Inflammatory macrophage treated with lipopolysaccharide for 4 hours (primary cell): ENCODE measurements at regions not wholly inside any gene's neighbourhood (a gene's known extent, or its start where the extent isn't known, plus 50 kb on each side); places are given as distances from the start of the nearest gene placed in this dataset.

ENCODE experiments used
- DNase-seq: peaks from one replicate; pipeline ENCODE4 v3.0.0-alpha.2; 2020

DNA sequence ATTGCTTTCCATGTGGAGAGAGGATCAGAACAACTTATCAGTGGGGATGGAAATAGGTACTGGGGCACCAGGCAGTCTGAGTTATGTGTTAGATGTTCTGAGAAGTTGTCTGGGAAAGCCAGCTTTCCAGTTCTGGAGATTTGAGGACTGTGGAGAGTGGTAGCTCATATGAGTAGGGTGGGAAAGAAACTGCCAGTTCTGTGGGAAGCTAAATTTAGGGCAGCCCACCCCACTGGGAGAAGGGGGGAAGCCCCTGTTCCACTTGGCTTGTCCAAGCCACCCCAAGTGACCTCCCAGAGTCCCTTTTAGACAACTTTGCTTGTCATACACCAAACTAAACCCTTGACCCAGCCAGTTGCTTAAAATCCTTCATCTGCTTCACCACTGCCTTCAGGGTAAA is 189.5 kb downstream of the REEP3 start:
- DNase-seq = no peak

DNA sequence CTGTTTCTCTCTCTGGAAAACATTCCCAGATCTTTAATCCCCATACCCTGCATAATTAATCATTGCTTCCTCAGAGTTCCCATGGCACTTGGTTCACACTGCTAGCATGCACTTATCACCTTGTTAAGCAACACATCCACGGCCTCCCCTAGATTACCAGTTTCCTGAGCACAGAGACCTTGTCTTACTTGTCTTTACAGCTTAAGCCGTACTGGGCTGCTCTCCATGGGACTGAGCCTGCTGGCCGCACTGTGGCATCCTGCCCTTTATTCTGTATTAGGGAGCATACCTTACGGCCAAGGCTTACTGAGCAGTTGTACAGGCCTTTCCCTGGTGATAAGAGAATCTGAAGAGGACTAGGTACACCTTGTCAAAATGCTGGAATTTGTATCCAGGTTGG is 190.2 kb downstream of the REEP3 start:
- no peak for DNase-seq

DNA sequence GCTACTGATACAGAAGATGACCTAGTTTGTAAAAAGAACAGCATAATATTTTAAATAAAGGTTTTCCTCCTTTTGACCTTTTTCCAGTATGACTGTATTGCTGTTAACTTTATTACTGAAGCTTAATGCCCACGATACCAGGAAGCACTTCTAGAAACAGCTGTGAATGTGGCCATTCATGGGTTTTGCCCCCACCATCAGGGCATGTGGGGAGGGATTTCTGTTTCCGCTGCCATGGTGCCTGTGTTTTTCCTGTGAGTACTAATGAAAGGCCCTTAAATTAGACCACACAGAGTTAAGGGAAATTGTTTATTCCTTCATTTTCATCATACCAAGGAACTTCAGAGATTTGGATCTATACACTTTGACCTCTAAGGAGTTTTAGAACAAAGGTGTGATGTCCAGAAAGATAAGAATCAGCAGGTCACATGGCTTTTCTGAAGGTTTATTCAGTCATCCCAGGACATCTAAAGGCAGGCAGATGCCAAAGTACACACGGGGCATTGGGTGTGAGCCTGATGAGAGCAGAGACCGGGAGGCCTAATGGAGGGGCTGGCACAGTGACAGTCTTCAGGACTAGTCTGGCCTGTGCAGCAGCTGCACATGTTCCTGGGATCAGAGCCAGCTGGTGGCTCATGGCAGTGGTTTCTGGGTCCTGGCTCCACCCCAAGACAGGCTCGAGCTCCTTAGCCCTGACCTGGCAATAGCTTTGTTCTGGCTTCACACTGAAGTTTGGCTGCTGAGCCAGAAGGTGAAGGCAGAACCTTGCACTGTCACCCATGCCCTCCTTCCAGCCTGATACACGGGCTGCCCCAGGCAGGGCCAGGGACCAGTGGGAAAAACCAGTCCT is 190.9 kb downstream of the REEP3 start:
- DNase-seq = no peak

DNA sequence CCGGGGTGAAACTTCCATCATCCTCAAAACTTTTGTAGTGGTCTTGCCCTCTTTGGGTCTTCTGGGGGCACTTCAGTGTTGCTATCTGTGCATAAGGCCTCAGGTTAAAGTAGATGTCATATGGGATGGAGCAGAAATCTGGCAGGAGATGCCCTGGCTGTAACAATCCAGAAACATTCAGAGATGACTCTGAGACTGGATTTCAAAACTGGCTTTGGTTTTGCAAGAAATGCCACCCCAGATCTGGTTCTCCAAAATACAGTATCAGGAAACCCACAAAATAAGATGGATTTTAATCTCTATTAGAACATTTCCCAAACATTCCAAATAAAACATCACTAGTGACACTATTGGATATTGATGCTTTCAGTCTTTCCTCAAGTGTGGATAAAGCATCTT is 191.5 kb downstream of the REEP3 start:
- DNase-seq = peak; percentile 33

DNA sequence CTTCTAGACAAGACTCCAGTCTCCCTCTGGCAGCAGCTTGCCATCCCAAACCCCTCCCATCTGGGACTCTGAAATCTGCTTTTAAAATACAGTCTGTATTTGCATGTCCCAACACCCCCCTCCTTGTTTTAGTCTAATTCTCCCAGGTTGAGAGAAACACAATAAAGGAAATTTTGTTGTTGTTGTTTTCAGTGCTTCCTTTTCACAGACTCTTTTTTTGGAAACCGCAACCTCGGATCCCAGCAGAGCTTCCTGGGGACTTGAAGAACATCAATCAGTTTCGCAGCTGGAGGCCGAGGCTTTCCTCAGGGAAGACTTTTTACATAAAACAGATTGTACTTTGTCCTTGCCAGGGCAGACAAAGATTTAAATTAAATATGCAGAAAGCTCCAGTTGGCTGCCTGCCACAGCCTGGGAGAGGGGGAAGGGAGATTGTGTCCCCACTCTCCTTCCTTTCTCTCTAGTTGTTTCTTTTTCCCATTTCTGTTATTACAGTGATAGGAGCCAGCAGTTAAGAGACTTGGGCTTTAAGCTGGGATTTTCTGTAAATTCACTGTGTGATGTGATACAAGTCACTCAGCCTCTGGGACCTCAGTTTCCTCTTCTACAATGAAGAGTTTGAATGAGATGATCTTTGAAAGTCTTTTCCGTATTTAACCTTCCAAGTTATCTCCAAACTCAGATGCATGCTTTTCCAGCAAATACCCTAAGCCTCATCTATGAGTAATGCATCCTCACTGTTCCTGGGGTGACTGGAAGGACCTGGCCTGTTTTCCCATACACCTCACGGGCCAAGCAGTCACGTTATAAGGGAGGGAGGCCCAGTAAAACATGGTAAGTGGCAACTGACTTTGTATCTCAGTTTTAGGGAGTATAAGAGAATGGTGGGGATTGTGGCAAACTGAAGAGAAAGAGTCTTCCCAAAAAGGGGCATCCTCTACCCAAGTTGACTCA is 192.3 kb downstream of the REEP3 start:
- DNase-seq = no peak

DNA sequence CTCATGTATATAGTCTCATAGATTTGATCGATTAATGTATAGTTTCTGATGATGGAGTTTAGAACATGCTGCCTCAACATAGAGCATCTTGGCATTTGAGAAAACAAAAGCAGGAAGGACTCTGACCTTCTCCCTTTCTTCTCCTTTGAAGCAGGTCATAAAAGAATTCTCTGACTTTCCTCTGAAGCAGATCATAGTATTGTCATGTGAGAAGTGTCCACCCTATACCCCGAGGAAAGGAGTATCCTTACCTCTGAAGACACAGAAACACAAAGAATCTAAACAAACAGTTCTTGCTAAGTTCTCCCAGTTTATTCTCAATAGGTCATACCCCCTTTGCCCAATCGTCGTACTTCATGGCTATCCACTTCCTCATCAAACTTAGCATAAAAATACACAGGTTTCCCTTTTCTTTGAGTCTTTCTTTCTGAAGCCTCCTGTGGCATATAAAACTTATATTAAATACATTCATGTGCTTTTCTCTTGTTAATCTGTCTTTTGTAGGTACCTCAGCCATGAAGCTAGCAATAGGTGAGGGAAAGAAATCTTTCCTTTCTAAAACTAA is 194.9 kb downstream of the REEP3 start:
- peak; percentile 56 for DNase-seq

DNA sequence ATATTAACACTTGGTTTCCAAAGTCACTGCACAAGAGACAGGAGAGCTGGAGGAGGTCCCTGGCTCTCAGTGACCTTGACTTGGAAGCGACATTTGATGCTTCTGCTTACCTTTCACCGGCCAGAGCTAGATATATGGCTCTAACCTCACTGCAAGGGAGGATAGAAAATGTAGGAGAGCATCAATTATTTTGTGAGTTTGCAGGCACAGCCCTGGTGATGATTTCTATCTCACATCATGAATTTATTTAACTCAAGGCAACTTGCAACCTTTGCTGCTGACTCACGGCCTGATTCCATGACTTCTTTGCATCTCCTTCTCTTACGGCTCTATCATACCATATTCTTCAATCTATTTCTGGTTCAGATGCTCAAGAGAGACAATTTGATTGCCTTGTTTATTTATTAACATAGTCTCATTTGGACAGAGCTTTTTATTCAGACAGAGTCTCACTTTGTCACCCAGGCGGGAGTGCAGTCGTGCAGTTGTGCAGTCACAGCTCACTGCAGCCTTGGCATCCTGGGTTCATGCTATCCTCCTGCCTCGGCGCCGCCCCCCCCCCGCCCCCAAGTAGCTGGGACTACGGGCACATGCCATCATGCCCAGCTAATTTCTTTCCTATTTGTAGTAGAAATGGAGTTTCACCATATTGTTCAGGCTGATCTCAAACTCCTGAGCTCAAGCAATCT is 196.0 kb downstream of the REEP3 start:
- no peak for DNase-seq

DNA sequence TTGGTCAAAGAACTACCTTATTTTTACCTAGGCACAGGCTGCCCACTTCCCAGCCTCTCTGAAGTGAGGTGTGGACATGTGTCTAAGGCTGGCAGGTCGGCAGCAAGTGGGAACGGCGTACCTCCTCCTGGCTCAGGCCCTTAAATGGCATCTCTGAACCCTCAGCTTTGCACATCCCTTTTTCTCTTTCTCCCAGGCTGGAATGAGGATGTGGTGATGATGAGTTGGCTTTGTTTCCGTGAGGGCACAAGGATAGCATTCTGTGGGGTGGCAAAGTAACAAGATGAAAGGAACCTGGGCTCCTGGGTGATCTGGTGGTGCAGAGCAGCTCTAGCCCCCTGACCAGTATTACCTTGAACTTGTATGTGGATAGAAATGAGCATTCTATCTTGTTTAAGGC is 196.8 kb downstream of the REEP3 start:
- DNase-seq = peak; percentile 38

DNA sequence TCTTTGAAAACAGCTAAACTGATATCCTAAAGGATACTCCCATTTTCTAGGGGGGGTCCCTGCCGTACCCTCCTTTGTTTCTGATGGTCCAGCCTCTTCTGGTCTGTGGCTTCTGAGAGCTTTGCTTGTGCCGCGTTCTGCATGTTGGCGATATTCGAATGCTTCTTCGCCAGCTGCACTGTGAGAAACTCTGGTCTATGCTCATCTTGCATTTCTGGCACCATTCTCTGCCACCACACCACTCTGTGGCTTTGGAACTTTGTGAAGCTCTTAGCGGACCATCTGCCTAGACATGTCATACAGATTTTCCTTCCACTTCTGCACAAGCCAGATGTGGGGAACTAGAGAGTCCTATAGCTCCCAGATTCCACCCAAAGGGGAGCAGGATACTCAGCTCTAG is 197.2 kb downstream of the REEP3 start:
- no peak for DNase-seq

DNA sequence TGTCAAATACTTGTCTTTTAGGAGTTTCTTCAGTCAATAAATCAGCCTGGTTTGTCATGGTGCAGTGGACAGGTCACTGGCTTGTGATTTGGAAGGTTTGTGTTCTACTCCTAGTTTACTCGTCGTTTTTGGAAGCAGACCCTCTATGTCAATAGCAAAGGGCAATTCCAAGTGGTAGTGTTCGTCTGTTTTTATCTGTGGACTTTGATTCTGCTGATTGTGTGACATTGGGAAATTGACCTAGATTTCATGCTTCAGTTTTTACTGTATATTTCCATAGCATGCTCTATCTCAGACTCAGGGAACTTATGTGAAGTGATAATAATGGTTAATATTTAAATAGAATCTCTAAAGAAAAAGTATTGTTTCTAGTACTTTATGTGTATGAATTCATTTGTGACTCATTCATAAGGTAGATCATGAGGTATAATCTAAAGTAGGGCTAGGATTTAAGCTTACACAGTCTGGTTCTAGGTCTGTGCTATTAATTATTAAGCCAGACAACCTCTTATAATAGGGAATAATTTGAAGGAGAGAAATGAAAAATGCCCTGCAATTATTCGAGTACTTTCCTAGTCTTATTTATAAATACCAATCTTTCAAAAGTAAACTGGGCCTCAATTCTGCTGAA is 198.1 kb downstream of the REEP3 start:
- DNase-seq = no peak

DNA sequence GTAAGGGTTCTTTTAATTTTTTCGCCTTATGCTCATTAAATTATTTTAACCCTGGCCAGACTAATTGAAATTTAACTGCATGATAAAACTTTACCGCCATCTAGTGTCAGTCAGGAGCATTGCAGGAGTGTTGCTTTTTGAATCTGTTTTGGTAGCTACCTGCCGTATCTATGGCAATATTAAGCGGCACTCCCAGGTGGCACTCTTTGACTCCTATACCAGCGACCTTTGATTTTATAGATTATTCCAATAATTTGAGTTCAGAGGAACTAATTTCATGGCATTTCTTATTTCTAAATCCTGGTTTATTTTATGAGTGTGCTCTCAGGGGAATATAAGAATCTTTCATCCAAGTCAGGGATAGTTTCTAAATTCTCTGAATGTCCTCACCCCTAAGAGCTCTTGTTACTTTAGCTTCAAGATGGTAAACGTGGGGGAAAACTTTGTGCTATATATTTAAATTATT is 198.9 kb downstream of the REEP3 start:
- peak; percentile 44 for DNase-seq

DNA sequence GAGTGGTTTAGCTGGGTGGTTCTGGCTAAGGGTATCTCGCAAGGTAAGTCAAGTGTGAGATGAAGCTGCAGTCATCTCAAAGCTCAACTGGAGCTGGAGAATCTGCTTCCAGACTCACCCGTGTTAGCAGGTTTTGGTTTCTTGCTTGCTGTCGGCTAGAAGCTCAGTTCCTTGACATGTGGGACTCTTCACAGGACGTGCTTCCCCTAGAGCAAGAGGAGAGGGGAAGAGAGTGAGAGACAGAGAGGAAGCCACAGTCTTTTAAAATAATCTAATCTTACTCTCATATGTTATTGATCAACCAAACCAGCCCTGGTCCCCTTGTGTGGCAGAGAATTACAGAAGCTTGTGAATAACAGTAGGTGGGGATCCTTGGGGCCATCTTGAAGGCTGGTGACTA is 199.5 kb downstream of the REEP3 start:
- no peak for DNase-seq

DNA sequence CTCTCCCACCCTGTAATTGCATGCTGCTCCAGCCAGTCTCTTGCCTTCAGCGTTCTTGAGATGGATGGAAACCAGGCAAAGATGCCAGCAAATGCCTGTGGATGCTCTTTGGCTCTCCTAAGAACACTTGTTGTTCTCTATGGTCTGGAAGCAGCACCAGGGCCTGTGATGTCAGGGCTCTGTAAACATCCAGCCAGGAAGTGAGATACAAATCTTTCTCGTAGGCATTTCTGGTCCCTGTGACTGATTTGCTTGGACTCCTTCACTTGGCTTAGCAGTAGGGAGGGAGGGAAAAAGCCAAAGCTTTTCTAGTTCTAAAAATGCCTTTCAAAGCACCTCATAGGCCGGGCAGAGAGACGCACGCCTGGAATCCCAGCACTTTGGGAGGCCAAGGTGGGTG is 201.3 kb downstream of the REEP3 start:
- DNase-seq = no peak

DNA sequence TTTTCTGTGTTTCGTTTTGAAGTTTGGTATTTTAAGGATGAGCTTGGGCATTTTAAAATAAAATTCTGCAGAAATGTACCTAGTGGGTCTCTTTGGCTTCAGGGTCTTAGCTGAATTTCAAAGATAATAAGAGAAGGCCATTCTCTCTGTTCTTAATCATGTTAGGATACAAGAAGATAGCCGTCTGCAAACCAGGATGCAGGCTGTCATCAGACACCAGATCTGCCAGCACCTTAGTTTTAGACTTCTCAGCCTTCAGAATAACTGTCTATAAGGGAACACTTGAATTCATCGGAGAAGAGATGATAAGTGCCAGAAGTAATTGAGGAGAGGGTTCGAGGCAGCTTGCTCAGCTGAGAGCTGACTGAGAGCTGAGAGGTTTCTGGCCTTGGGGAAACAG is 202.1 kb downstream of the REEP3 start:
- no peak for DNase-seq

DNA sequence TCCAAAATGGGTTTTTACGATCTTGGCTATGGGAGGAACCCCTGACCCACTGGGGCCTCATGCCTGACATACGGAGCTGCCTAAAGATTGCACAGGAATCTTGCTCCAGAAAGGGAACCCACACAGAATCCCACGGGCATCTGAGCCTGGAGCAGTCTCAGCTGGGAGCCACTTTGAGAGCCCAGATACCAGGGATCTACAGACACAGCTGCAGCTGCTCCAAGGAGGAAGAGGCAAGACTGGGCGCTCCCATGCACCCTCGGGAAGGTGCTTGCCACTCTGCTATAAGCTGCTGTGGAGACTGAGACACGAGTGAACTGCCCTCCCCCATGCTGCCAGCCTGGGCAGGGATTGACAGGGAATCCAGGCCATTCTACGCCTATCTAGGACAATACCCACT is 202.5 kb downstream of the REEP3 start:
- DNase-seq = no peak

DNA sequence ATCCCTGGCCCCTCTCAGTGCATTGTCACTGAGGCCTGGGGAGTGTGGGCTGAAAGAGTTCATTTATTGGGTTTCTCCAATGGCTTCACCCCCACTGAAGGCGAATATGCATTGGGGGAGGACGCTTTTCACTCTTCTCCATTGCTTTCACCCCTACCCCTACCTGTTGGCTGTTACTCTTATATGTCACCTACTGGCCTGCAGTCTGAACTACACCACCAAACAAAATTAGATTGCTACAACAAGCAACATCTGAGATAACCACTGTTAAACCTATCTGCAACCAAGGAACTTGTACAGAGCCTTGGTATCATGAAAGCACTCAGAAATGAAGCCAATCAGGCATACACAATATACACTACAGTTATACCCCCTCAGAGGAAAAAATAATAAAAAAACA is 203.7 kb downstream of the REEP3 start:
- no peak for DNase-seq

DNA sequence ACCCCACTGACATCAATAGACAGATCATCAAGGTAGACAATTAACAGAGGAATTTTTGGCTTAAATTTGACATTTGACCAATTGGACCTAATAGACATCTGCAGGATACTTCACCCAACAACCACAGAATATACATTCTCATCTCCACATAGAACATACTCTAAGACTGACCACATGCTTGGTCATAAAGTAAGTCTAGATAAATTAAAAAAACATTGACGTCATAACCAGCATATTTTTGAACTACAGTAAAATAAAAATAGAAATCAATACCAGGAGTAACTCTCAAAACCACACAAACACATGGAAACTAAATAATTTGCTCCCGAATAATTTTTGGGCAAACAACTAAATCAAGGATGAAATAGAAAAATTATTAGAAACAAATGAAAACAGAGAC is 205.7 kb downstream of the REEP3 start:
- no peak for DNase-seq

DNA sequence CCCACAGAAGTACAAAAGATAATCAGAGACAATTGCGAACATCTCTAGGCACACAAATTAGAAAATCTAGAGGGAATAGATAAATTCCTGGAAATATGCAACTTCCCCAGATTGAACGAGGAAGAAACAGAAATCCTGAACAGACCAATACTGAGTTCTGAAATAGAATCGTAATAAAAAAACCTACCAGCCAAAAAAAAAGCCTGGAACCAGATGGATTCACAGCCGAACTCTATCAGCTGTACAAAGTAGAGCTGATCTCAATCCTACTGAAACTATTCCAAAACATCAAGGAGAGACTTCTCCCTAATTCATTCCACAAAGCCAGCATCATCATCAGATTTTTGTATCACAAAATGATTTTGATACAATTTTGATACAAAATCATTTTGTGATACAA is 206.4 kb downstream of the REEP3 start:
- DNase-seq = no peak

DNA sequence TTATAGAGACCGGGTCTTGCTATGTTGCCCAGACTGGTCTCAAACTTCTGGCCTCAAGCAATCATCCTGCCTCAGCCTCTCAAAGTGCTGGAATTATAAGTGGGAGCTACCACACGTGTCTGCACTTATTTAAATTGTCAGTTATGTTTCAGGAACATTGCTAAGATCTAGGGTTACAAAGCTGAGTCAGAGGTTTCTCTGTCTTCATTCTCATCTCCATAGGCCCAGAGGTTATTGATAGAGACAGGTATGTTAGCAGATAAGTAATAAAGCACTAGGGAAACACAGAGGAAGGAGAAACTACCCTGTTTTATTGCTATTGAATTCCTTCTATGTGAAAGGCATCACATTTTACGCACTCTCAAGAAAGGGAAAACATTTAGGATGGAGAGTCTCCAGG is 214.1 kb downstream of the REEP3 start:
- no peak for DNase-seq

DNA sequence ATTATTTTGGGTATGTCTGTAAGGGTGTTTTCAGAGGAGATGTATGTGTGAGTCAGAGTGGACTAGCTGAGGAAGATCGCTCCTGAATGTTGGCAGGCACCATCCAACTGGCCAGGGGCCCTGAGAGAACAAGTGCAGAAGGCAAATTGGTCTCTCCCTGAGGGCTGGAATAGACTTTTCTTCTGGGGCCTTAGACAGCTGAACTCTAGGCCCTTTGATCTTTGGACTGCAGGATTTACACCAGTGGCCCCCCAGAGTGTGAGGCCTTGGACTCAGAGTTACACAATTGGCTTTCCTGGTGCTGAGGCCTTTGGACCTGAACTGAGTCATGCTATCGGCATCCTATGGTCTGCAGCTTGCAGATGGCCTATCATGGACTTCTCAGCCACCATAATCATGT is 217.2 kb downstream of the REEP3 start:
- DNase-seq = no peak

DNA sequence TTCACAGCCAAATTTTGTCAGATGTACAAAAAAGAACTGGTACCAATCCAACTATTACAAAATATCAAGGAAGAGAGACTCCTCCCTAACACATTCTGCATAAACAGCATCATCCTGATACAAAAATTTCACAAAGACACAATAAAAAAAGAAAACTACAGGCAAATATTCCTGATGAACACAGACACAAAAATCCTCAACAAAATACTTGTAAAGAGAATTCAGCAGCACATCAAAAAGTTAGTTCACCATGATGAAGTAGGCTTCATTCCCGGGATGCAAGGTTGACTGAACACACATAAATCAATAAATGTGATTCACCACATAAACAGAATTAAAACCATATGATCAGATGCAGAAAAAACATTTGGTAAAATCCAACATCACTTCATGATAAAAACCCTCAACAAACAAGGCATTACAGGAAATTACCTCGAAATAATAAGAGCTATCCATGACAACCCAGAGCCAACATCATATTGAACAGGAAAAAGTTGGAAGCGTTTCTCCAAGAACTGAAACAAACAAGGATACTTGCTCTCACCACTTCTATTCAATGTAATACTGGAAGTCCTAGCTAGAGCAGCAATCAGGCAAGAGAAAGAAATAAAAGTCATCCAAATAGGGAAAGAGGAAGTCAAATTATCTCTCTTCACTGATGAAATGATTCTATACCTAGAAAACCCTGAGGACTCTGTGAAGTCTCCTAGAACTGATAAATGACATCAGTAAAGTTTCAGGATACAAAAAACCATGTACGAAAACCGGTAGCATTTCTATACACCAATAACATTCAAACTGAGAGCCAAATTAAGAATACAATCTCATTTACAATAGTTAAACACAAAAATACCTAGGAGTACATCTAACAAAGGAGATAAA is 223.1 kb downstream of the REEP3 start:
- no peak for DNase-seq
